ENCODE measurements at regions not wholly inside any gene's neighbourhood (a gene's known extent, or its start where the extent isn't known, plus 50 kb on each side); places are given as distances from the start of the nearest gene placed in this dataset.
"Not testable (repeated sequence)": the region's sequence is repeated elsewhere in the genome, so short reads cannot be mapped to it uniquely, and the experiment has no call there.

GRCh38 chr1:5686925-5687706 lies 305.1 kb downstream of the NPHP4 start:
- no peak for DNase-seq (ENCODE audit: low read depth in 3 of 3)

GRCh38 chr1:5686195-5686594 lies 306.0 kb downstream of the NPHP4 start:
- DNase-seq (ENCODE audit: low read depth in 3 of 3): no peak

- DNase-seq (ENCODE audit: low read depth in 3 of 3): no peak
Measured at GRCh38 chr1:5685446-5686040, 306.7 kb downstream of the NPHP4 start.

GRCh38 chr1:5684791-5685190 lies 307.4 kb downstream of the NPHP4 start:
- no peak for DNase-seq (ENCODE audit: low read depth in 3 of 3)

- DNase-seq (ENCODE audit: low read depth in 3 of 3): no peak
Measured at GRCh38 chr1:5683446-5683845, 308.8 kb downstream of the NPHP4 start.

GRCh38 chr1:5682626-5683225 lies 309.5 kb downstream of the NPHP4 start:
- no peak for DNase-seq (ENCODE audit: low read depth in 3 of 3)

- no peak for DNase-seq (ENCODE audit: low read depth in 3 of 3)
Measured at GRCh38 chr1:5681654-5682053, 310.6 kb downstream of the NPHP4 start.

- no peak for DNase-seq (ENCODE audit: low read depth in 3 of 3)
Measured at GRCh38 chr1:5680600-5680999, 311.6 kb downstream of the NPHP4 start.

GRCh38 chr1:5678759-5679158 lies 313.5 kb downstream of the NPHP4 start:
- DNase-seq (ENCODE audit: low read depth in 3 of 3): no peak

GRCh38 chr1:5672355-5672754 lies 319.9 kb downstream of the NPHP4 start:
- DNase-seq (ENCODE audit: low read depth in 3 of 3): not testable (repeated sequence)

GRCh38 chr1:5670590-5671350 lies 321.5 kb downstream of the NPHP4 start:
- no peak for DNase-seq (ENCODE audit: low read depth in 3 of 3)

GRCh38 chr1:5667513-5668325 lies 324.5 kb downstream of the NPHP4 start:
- no peak for DNase-seq (ENCODE audit: low read depth in 3 of 3)

GRCh38 chr1:5664906-5665875 lies 327.0 kb downstream of the NPHP4 start:
- DNase-seq (ENCODE audit: low read depth in 3 of 3): no peak

GRCh38 chr1:5664081-5664768 lies 328.0 kb downstream of the NPHP4 start:
- no peak for DNase-seq (ENCODE audit: low read depth in 3 of 3)

- no peak for DNase-seq (ENCODE audit: low read depth in 3 of 3)
Measured at GRCh38 chr1:5662744-5663126, 329.5 kb downstream of the NPHP4 start.

- no peak for DNase-seq (ENCODE audit: low read depth in 3 of 3)
Measured at GRCh38 chr1:5662086-5662743, 330.0 kb downstream of the NPHP4 start.

GRCh38 chr1:5661196-5662085 lies 330.8 kb downstream of the NPHP4 start:
- no peak for DNase-seq (ENCODE audit: low read depth in 3 of 3)
